Mesothelial cell of epicardium (in vitro differentiated cells): ENCODE measurements at regions not wholly inside any gene's neighbourhood (a gene's known extent, or its start where the extent isn't known, plus 50 kb on each side); places are given as distances from the start of the nearest gene placed in this dataset.

Experiments
- DNase-seq, 2 experiments: peaks; one replicate each; pipeline ENCODE4 v3.0.0; 2021; ENCODE audit warnings: low spot score in 2 of 2; ENCODE audit not compliant: unreplicated experiment in 2 of 2
- H3K27ac Mint-ChIP-seq: 2 replicates; pipeline ENCODE4 v1.8.0; 2021; ENCODE audit warnings: mixed read lengths
- H3K27me3 Mint-ChIP-seq: 2 replicates; pipeline ENCODE4 v1.8.0; 2021; ENCODE audit warnings: low read depth, mixed read lengths
- H3K36me3 Mint-ChIP-seq: 2 replicates; pipeline ENCODE4 v1.8.0; 2021; ENCODE audit warnings: mixed read lengths
- H3K4me1 Mint-ChIP-seq: 2 replicates; pipeline ENCODE4 v1.8.0; 2021; ENCODE audit warnings: mixed read lengths
- H3K4me3 Mint-ChIP-seq: 2 replicates; pipeline ENCODE4 v1.8.0; 2021; ENCODE audit warnings: mild to moderate bottlenecking, moderate library complexity, mixed read lengths
- H3K9me3 Mint-ChIP-seq: 2 replicates; pipeline ENCODE4 v1.8.0; 2021; ENCODE audit warnings: mixed read lengths
- TF ChIP-seq, protein P1 (sequence below): fragments of 200-600 bp; sonication (generic); IDR thresholded peaks from one replicate; pipeline ENCODE4 v1.5.0; 2021; ENCODE audit warnings: antibody characterized with exemption; ENCODE audit not compliant: unreplicated experiment

DNA sequence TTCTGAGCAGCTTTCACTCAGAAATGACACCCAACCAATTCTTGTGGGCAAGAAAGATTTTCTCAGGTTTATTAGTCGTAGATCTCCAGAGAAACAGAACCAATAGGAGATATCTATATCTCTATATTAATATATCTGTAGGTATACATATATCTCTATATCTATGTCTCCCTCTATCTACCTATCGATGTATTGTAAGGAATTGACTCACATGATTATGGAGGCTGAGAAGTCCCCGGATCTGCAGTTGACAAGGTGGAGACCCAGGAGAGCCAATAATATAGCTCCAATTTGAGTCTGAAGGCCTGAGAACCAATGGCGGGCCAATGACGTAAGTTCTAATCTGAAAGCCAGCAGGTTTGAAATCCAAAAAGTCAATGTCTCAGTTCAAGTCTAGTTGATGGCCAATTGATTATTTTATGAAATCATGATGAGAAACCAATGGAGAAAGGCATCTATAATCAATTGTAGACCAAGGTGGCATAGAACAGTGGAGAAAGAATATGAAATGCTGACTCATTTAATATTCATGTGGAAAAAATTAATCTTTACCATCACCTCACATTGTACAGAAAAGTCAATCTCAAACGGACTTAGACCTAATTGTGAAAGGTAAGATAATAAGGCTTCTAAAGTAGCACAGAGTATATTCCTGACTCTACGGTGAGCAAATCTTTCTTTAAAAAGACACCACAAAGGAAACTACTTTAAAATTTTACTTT is 65.6 kb upstream of the CHRNA7 start:
- no peaks in the 10 kb centered on the region for H3K4me1 Mint-ChIP-seq
- no peaks in the 10 kb centered on the region for H3K36me3 Mint-ChIP-seq
- peaks cover 29% of the 10 kb centered on the region for H3K27me3 Mint-ChIP-seq
- no peak overlapping the region for H3K27ac Mint-ChIP-seq
- no peak for DNase-seq
- TF ChIP-seq, protein P1, sequence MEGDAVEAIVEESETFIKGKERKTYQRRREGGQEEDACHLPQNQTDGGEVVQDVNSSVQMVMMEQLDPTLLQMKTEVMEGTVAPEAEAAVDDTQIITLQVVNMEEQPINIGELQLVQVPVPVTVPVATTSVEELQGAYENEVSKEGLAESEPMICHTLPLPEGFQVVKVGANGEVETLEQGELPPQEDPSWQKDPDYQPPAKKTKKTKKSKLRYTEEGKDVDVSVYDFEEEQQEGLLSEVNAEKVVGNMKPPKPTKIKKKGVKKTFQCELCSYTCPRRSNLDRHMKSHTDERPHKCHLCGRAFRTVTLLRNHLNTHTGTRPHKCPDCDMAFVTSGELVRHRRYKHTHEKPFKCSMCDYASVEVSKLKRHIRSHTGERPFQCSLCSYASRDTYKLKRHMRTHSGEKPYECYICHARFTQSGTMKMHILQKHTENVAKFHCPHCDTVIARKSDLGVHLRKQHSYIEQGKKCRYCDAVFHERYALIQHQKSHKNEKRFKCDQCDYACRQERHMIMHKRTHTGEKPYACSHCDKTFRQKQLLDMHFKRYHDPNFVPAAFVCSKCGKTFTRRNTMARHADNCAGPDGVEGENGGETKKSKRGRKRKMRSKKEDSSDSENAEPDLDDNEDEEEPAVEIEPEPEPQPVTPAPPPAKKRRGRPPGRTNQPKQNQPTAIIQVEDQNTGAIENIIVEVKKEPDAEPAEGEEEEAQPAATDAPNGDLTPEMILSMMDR: no peak
- H3K4me3 Mint-ChIP-seq: no peak overlapping the region
- peaks cover 15% of the 10 kb centered on the region for H3K9me3 Mint-ChIP-seq

DNA sequence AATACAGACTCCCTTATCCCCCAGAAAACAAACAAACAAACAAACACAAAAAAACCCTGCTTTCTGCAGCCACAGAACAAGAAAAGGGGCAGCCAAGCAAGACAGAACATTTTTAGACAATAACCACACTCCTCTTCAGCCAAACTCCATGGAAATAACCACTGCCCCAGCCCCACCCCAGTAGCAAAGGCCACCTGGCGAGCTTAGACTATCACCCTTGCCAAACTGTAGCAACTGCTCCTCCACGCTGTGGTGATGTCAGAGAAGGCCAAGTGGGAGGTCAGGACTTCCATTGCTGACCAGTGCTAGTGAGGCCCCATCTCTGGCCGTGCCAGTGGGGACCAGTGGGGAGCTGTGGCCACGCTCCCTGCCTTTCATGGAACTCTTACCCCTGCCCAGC is 60.3 kb upstream of the CHRNA7 start:
- H3K4me1 Mint-ChIP-seq: no peaks in the 10 kb centered on the region
- H3K36me3 Mint-ChIP-seq: no peaks in the 10 kb centered on the region
- H3K9me3 Mint-ChIP-seq: no peaks in the 10 kb centered on the region
- DNase-seq: no peak
- H3K4me3 Mint-ChIP-seq: no peak overlapping the region
- TF ChIP-seq, protein P1: no peak
- peaks cover 46% of the 10 kb centered on the region for H3K27me3 Mint-ChIP-seq
- no peak overlapping the region for H3K27ac Mint-ChIP-seq

DNA sequence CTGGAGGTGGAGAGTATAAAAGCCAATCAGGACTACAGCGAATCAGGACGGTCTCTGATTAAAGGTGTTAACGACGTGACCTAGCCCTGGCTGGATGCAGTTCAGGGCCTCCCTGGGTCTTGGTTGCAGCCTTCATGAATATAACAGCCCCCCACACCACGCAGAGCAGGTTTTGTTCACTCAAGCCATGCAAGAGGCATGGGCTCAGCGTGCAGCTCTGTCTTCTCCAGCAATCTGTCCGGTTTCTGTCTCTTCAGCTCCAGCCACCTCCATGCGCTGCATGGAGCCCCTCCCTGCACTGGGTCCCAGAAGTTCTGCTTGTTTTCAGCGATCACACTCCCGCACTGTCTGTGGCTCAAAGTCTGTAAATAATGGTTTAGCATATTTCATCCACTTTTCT is 57.1 kb upstream of the CHRNA7 start:
- H3K36me3 Mint-ChIP-seq: no peaks in the 10 kb centered on the region
- H3K9me3 Mint-ChIP-seq: no peaks in the 10 kb centered on the region
- peaks cover 56% of the 10 kb centered on the region for H3K27me3 Mint-ChIP-seq
- TF ChIP-seq, protein P1: no peak
- H3K4me3 Mint-ChIP-seq: no peak overlapping the region
- peaks cover 2% of the 10 kb centered on the region for H3K4me1 Mint-ChIP-seq
- DNase-seq: no peak
- no peak overlapping the region for H3K27ac Mint-ChIP-seq

DNA sequence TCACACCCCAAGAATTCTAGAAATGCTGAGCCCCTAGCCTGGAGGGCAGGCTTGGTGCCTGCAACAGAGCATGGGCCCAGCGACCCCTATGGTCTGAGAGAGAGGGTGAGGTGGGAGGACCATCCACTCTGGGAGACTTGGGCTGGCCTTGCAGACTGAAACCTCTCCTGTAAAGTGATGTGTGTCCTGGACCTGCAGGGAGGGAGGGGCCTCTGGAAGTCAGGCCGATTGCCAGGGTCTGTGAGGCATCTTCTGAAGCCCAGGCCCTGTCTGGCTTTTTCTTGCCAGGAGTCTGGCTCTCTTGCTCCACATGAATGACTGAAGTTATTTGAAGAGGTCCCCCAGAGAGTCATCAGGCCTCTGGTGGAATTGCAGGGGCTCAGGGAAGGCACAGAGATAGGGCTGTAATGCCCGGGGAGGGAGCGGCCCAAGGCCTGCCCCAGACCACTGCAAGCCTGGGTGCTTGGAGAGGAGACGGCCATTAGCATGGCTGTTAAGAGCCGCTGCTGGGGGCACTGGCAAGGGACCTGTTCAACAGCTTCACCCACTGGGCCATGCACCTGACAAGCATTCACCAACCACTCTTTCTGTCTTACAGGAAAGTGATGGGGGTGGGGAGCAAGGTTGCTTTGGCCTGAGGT is 56.0 kb upstream of the CHRNA7 start:
- H3K4me1 Mint-ChIP-seq: peaks cover 2% of the 10 kb centered on the region
- no peaks in the 10 kb centered on the region for H3K36me3 Mint-ChIP-seq
- no peaks in the 10 kb centered on the region for H3K9me3 Mint-ChIP-seq
- H3K27ac Mint-ChIP-seq: no peak overlapping the region
- TF ChIP-seq, protein P1: no peak
- H3K27me3 Mint-ChIP-seq: peaks cover 60% of the 10 kb centered on the region
- no peak for DNase-seq
- no peak overlapping the region for H3K4me3 Mint-ChIP-seq

DNA sequence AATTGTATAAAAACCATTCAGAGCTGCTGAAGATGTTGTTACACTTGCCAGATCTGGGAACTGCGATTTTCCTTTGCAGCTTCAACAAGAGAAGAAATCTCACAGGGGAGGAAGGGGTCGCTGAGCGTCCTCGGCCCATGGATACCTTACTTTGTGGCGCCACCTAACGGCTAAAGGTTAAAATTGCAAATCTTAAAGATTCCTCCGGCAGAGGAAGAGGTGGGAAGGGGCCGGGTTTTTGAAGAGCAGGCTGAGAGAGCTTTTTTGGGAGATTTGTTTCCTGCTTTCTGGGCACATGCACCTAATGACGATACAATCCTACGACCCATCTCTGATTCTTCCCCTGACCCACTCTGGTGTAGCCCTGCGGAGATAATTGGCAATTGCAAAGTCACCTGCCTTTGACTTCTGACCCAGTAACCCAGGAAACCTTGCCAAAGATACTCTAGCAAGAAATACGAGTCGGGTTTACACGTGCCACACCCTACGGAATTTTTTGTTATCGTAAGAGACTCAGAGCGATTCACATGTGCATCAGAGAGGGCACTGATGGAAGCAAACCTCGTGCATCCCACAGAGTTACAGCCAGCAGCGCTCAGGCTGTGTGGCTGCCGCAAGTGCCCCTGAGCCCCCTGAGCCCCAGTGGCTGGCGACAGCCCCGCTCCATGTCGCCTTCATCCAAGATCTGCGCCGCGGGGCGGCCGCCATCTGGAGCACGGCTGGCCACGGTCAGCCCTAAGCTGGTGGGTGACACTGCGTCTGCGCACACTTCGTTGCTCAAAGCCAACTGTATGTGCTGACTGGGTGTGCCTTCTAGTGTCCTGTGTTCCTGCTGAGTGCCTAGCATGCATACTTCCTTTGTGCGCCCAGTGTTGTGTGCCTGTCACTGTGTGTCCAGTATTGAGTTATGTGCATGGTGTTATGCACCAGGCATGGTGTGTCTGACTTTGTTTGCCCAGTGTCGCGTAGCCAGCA is 55.2 kb upstream of the CHRNA7 start:
- DNase-seq: peak in 1 of 2 experiments; percentile 56
- TF ChIP-seq, protein P1: peak; percentile 81
- Mint-ChIP-seq H3K4me3 (peak overlapping the region; percentile 7), H3K4me1 (peaks cover 2% of the 10 kb centered on the region), H3K27ac (no peak overlapping the region), H3K27me3 (peaks cover 56% of the 10 kb centered on the region), H3K9me3 (no peaks in the 10 kb centered on the region), H3K36me3 (no peaks in the 10 kb centered on the region)
